Keratinocyte (primary cell): ENCODE measurements at regions not wholly inside any gene's neighbourhood (a gene's known extent, or its start where the extent isn't known, plus 50 kb on each side); places are given as distances from the start of the nearest gene placed in this dataset.

ENCODE experiments used
- DNase-seq: peaks from one replicate; pipeline ENCODE4 v3.0.0-alpha.2; 2011; ENCODE audit warnings: low read depth, missing footprints, low spot score
- FAIRE-seq: peaks from 2 replicates; lab custom pipeline; 2011; peaks lifted over from hg19 to GRCh38; lab: Jason Lieb, UNC
- H2AFZ ChIP-seq: 2 replicates; pipeline ENCODE4 v1.6.0; 2012; ENCODE audit warnings: low read length, control low read depth, inconsistent platforms; ENCODE audit not compliant: control insufficient read depth
- H3K27ac ChIP-seq: 2 replicates; pipeline ENCODE4 v1.5.1; 2011; ENCODE audit warnings: low read length; ENCODE audit not compliant: control insufficient read depth, insufficient read depth
- H3K27me3 ChIP-seq: 3 replicates; pipeline ENCODE4 v1.6.0; 2011; ENCODE audit warnings: low read length; ENCODE audit not compliant: control insufficient read depth, insufficient read depth; ENCODE audit errors: extremely low read depth
- H3K36me3 ChIP-seq, 2 experiments: 2 replicates in 1 of 2; 3 replicates in 1 of 2; pipeline ENCODE4 v1.5.1; 2011; ENCODE audit warnings: low read length in 2 of 2, mild to moderate bottlenecking in 1 of 2; ENCODE audit not compliant: control insufficient read depth in 2 of 2, insufficient read depth in 2 of 2; ENCODE audit errors: extremely low read depth in 1 of 2
- H3K4me1 ChIP-seq: 3 replicates; pipeline ENCODE4 v1.5.1; 2011; ENCODE audit warnings: low read length; ENCODE audit not compliant: control insufficient read depth, insufficient read depth; ENCODE audit errors: extremely low read depth
- H3K4me2 ChIP-seq: 3 replicates; pipeline ENCODE4 v1.6.0; 2011; ENCODE audit warnings: low read depth, low read length; ENCODE audit not compliant: control insufficient read depth, insufficient read depth; ENCODE audit errors: extremely low read depth
- H3K4me3 ChIP-seq, 3 experiments: fragments of 200-600 bp in 1 of 3; sonication (generic) in 1 of 3; 2 replicates in 2 of 3; 3 replicates in 1 of 3; pipeline ENCODE4 v1.5.1; 2011 to 2016; ENCODE audit warnings: low read length in 3 of 3, mild to moderate bottlenecking in 3 of 3, control low read depth in 2 of 3, inconsistent platforms in 1 of 3, low read depth in 1 of 3, mixed read lengths in 1 of 3, mixed run types in 1 of 3, moderate library complexity in 1 of 3; ENCODE audit not compliant: control insufficient read depth in 2 of 3, insufficient read depth in 2 of 3; ENCODE audit errors: extremely low read depth in 1 of 3
- H3K79me2 ChIP-seq: 2 replicates; pipeline ENCODE4 v1.6.0; 2012; ENCODE audit warnings: low read length; ENCODE audit not compliant: control insufficient read depth, insufficient read depth
- H3K9ac ChIP-seq: 3 replicates; pipeline ENCODE4 v1.6.0; 2011; ENCODE audit warnings: low read length; ENCODE audit not compliant: control insufficient read depth, insufficient read depth; ENCODE audit errors: extremely low read depth
- H3K9me1 ChIP-seq: 3 replicates; pipeline ENCODE4 v1.6.0; 2011; ENCODE audit warnings: low read length; ENCODE audit not compliant: control insufficient read depth, insufficient read depth; ENCODE audit errors: extremely low read depth
- H3K9me3 ChIP-seq: 2 replicates; pipeline ENCODE4 v1.5.1; 2012; ENCODE audit warnings: low read depth, low read length; ENCODE audit not compliant: control insufficient read depth
- H4K20me1 ChIP-seq: 3 replicates; pipeline ENCODE4 v1.6.0; 2011; ENCODE audit warnings: low read length; ENCODE audit not compliant: control insufficient read depth, insufficient read depth; ENCODE audit errors: extremely low read depth
- EZH2 ChIP-seq: IDR thresholded peaks from one replicate; pipeline ENCODE4 v1.6.1; 2012; ENCODE audit warnings: inconsistent platforms, mild to moderate bottlenecking, low read length, moderate library complexity
- dilution Hi-C: fragments of 300-500 bp; cut with MboI; formaldehyde crosslinking; loops from one replicate; pipeline ENCODE4 v1.7.0; 2020; ENCODE audit warnings: low sequenced_read_pairs; ENCODE audit not compliant: extremely low pct_ligation_motif_present
- TF ChIP-seq, protein P1 (sequence below), 3 experiments: IDR thresholded peaks in 1 of 3; conservative IDR thresholded peaks in 1 of 3; optimal IDR thresholded peaks in 1 of 3; 2 replicates in 2 of 3; 3 replicates in 1 of 3; pipeline versions ENCODE3 to v1.5.1; 2011; ENCODE audit warnings: low read length in 3 of 3, mild to moderate bottlenecking in 3 of 3, moderate library complexity in 2 of 3, control low read depth in 1 of 3, inconsistent platforms in 1 of 3; ENCODE audit not compliant: insufficient read depth in 2 of 3; ENCODE audit errors: extremely low read depth in 1 of 3

DNA sequence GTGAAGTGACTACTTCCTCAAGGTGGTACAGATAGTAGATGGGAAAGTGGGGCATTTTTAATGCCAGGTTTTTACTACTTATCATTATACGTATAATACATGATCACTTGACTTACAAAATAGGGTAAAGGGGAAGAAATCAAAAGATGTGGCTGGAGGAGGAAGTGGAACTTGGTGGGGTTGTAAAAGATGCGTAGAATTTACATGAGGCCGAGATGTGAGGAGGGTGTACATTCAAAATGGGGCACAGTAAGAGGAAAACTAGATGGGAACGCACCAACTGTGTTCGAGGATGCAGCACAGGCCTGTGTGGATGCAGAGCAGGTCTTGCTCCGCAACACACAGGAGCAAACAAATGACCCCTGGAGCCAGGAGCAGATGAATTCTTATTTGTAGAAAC, 403.3 kb downstream of the TXNL1 start:
- Histone ChIP-seq H3K27ac (no peak overlapping the region), H3K9me1 (no peaks in the 10 kb centered on the region), H3K9ac (no peak overlapping the region), H3K4me3 (no peak overlapping the region), H3K4me1 (peaks cover 7% of the 10 kb centered on the region), H2AFZ (no peak overlapping the region), H4K20me1 (no peaks in the 10 kb centered on the region), H3K27me3 (no peaks in the 10 kb centered on the region), H3K79me2 (no peaks in the 10 kb centered on the region), H3K9me3 (no peaks in the 10 kb centered on the region), H3K4me2 (no peak overlapping the region), H3K36me3 (no peaks in the 10 kb centered on the region)
- DNase-seq: no peak
- TF ChIP-seq EZH2: no peak
- TF ChIP-seq, protein P1, sequence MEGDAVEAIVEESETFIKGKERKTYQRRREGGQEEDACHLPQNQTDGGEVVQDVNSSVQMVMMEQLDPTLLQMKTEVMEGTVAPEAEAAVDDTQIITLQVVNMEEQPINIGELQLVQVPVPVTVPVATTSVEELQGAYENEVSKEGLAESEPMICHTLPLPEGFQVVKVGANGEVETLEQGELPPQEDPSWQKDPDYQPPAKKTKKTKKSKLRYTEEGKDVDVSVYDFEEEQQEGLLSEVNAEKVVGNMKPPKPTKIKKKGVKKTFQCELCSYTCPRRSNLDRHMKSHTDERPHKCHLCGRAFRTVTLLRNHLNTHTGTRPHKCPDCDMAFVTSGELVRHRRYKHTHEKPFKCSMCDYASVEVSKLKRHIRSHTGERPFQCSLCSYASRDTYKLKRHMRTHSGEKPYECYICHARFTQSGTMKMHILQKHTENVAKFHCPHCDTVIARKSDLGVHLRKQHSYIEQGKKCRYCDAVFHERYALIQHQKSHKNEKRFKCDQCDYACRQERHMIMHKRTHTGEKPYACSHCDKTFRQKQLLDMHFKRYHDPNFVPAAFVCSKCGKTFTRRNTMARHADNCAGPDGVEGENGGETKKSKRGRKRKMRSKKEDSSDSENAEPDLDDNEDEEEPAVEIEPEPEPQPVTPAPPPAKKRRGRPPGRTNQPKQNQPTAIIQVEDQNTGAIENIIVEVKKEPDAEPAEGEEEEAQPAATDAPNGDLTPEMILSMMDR (optimal IDR thresholded peaks at IDR 0.05 in 1 of 3, IDR thresholded peaks at IDR 0.05 in 1 of 3, conservative IDR thresholded peaks at IDR 0.05 in 1 of 3; ENCODE audit: extremely low read depth in 1 of 3, insufficient read depth in 2 of 3, low read length in 3 of 3): no peak
- FAIRE-seq: no peak
- dilution Hi-C loops: no loop called here

DNA sequence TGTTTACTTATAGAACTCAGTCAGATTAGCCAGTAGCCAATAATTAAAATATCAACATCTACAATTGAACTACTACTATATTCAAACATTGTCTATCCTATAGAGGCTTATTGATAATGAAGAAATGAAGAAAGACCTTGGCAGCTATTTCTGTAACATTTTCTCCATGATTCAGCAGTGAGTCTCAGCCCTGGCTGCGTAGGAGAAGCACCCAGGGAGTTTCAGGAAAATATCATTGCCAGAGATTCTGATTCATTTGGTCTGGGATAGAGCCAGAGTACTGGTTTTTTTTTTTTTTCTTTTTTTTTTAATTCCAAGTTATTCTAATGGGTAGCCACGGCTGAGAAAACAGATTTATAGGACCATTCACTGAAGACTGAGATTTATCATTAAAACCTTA, 404.8 kb downstream of the TXNL1 start:
- H3K9me1 ChIP-seq: no peaks in the 10 kb centered on the region
- no peaks in the 10 kb centered on the region for H3K36me3 ChIP-seq
- H3K27ac ChIP-seq: no peak overlapping the region
- H3K4me3 ChIP-seq: no peak overlapping the region
- no peak overlapping the region for H2AFZ ChIP-seq
- peaks cover 7% of the 10 kb centered on the region for H3K4me1 ChIP-seq
- H3K4me2 ChIP-seq: no peak overlapping the region
- H3K9ac ChIP-seq: no peak overlapping the region
- no peaks in the 10 kb centered on the region for H3K9me3 ChIP-seq
- dilution Hi-C loops: no loop called here
- FAIRE-seq (no peak), DNase-seq (no peak)
- no peaks in the 10 kb centered on the region for H3K27me3 ChIP-seq
- H4K20me1 ChIP-seq: no peaks in the 10 kb centered on the region
- no peak for TF ChIP-seq EZH2
- TF ChIP-seq, protein P1 (optimal IDR thresholded peaks at IDR 0.05 in 1 of 3, IDR thresholded peaks at IDR 0.05 in 1 of 3, conservative IDR thresholded peaks at IDR 0.05 in 1 of 3; ENCODE audit: extremely low read depth in 1 of 3, insufficient read depth in 2 of 3, low read length in 3 of 3): no peak
- no peaks in the 10 kb centered on the region for H3K79me2 ChIP-seq
